Hepatocyte (in vitro differentiated cells): ENCODE measurements at regions not wholly inside any gene's neighbourhood (a gene's known extent, or its start where the extent isn't known, plus 50 kb on each side); places are given as distances from the start of the nearest gene placed in this dataset.

Experiments
- DNase-seq: peaks from one replicate; pipeline ENCODE4 v3.0.0-alpha.2; 2016; ENCODE audit warnings: low spot score
- H2AFZ ChIP-seq: fragments of 200-600 bp; sonication (generic); 2 replicates; pipeline ENCODE4 v1.6.0; 2016; ENCODE audit warnings: antibody characterized with exemption, mild to moderate bottlenecking
- H3K27ac ChIP-seq: fragments of 200-600 bp; sonication (generic); 2 replicates; pipeline ENCODE4 v1.5.1; 2016; ENCODE audit warnings: mild to moderate bottlenecking
- H3K27me3 ChIP-seq: fragments of 200-600 bp; sonication (generic); 2 replicates; pipeline ENCODE4 v1.6.1; 2016
- H3K36me3 ChIP-seq: fragments of 200-600 bp; sonication (generic); replicated peaks from 2 replicates; pipeline ENCODE4 v1.5.1; 2016; ENCODE audit warnings: low read depth; ENCODE audit not compliant: insufficient read depth
- H3K4me1 ChIP-seq: fragments of 200-600 bp; sonication (generic); 2 replicates; pipeline ENCODE4 v1.5.1; 2016; ENCODE audit warnings: mild to moderate bottlenecking, moderate library complexity; ENCODE audit not compliant: insufficient read depth
- H3K4me2 ChIP-seq: fragments of 200-600 bp; sonication (generic); 2 replicates; pipeline ENCODE4 v1.6.0; 2016
- H3K4me3 ChIP-seq: fragments of 200-600 bp; sonication (generic); 2 replicates; pipeline ENCODE4 v1.5.1; 2016; ENCODE audit warnings: mild to moderate bottlenecking
- H3K79me2 ChIP-seq: fragments of 200-600 bp; sonication (generic); 2 replicates; pipeline ENCODE4 v1.6.0; 2017; ENCODE audit warnings: mild to moderate bottlenecking
- H3K9me2 ChIP-seq: fragments of 200-600 bp; sonication (generic); replicated peaks from 2 replicates; pipeline ENCODE4 v1.6.0; 2017; ENCODE audit warnings: mild to moderate bottlenecking; ENCODE audit not compliant: insufficient read depth
- H3K9me3 ChIP-seq: fragments of 200-600 bp; sonication (generic); 2 replicates; pipeline ENCODE4 v1.5.1; 2016; ENCODE audit warnings: low read depth, mild to moderate bottlenecking
- H4K20me1 ChIP-seq: fragments of 200-600 bp; sonication (generic); 2 replicates; pipeline ENCODE4 v1.6.0; 2016; ENCODE audit warnings: mild to moderate bottlenecking; ENCODE audit not compliant: insufficient read depth, poor library complexity, severe bottlenecking
- CTCF ChIP-seq: fragments of 200-600 bp; sonication (generic); IDR thresholded peaks from 2 replicates; pipeline ENCODE4 v1.5.1; 2016; ENCODE audit warnings: antibody characterized with exemption, mild to moderate bottlenecking; ENCODE audit not compliant: poor library complexity
- EZH2 ChIP-seq: fragments of 200-600 bp; sonication (generic); IDR thresholded peaks from 2 replicates; pipeline ENCODE4 v1.6.1; 2016; ENCODE audit warnings: antibody characterized with exemption, mild to moderate bottlenecking, borderline replicate concordance
- EZH2phosphoT487 ChIP-seq: fragments of 200-600 bp; sonication (generic); IDR thresholded peaks from one replicate; pipeline ENCODE4 v1.6.1; 2018; ENCODE audit warnings: antibody characterized with exemption, mild to moderate bottlenecking, low read depth, moderate library complexity; ENCODE audit not compliant: unreplicated experiment, severe bottlenecking
- WGBS: methylation state at CpG from one replicate; pipeline ENCODE4 v1.1.6; 2016; ENCODE audit warnings: low lambda C conversion rate; ENCODE audit errors: missing lambda C conversion rate; 5-methylcytosine and 5-hydroxymethylcytosine counted together

DNA sequence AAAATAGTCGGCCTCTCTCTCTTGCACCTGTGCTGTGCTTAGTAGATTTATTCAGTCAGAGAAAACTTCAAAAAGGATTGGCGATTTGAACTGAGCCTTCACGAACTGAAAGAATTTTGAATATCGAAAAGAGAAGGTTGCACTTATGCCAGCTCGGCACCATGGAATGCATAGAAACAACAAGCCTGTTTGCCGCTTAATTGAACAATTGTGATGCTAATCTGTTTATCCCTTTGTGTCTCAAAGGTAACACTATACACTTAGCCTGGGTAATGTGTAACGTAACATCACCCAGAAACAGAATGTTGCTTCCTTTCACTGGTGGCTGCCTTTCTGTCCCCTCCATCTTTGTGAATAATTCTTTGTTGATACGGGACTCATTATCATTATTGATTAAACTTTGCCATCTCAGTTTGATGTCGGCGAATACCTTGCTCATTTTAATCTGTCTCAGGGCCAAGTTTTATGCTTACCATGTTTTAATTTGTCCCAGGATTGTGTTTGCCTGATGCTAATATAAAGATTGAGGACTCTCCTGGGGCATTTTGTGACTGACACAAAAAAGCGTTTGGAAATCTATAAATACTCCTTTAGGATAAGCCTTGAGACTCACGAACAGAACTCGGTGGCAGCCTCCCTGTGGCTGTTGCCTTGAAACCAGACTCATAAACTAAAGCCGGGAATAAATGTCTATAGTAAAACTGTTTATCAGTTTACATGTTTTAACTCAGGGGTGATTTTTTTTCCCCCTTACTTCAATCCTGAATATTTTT lies 400.5 kb downstream of the RAPGEF2 start:
- H3K4me1 ChIP-seq: no peaks in the 10 kb centered on the region
- H3K4me3 ChIP-seq: no peak overlapping the region
- WGBS: 40% methylated on average over 14 of the region's 14 CpGs
- no peaks in the 10 kb centered on the region for H3K9me3 ChIP-seq
- no peaks in the 10 kb centered on the region for H3K9me2 ChIP-seq
- H3K27me3 ChIP-seq: peaks cover 31% of the 10 kb centered on the region
- no peak overlapping the region for H2AFZ ChIP-seq
- DNase-seq: no peak
- no peaks in the 10 kb centered on the region for H4K20me1 ChIP-seq
- no peaks in the 10 kb centered on the region for H3K36me3 ChIP-seq
- H3K79me2 ChIP-seq: no peaks in the 10 kb centered on the region
- H3K27ac ChIP-seq: no peak overlapping the region
- TF ChIP-seq EZH2: no peak
- no peak for TF ChIP-seq CTCF
- no peak for TF ChIP-seq EZH2phosphoT487
- no peak overlapping the region for H3K4me2 ChIP-seq

DNA sequence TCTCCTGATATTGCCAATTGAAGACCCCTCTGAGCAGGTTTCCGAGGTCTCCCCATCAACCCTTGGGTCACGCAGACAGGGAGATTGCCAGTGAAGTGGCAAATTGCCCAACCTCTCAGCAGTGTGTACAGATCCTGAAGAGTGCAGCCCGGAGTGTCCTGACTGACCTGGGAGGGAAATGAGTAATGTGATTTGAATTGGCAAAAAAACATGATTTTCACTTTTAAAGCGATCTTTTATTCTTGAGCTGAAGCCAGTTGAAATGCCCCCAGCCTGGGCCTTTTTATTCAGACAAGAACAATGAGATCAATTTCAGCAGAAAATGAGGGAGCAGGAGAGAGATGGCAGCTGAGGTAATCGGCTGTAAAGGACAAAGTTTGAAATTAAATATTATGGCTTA lies 401.8 kb downstream of the RAPGEF2 start:
- no peaks in the 10 kb centered on the region for H4K20me1 ChIP-seq
- H3K27me3 ChIP-seq: peaks cover 31% of the 10 kb centered on the region
- H2AFZ ChIP-seq: no peak overlapping the region
- no peaks in the 10 kb centered on the region for H3K9me2 ChIP-seq
- H3K4me1 ChIP-seq: no peaks in the 10 kb centered on the region
- no peak overlapping the region for H3K4me3 ChIP-seq
- WGBS: 67% methylated on average over 5 of the region's 5 CpGs
- no peak for TF ChIP-seq EZH2
- no peak for TF ChIP-seq CTCF
- no peak for TF ChIP-seq EZH2phosphoT487
- H3K36me3 ChIP-seq: no peaks in the 10 kb centered on the region
- H3K27ac ChIP-seq: no peak overlapping the region
- no peak overlapping the region for H3K4me2 ChIP-seq
- no peak for DNase-seq
- no peaks in the 10 kb centered on the region for H3K9me3 ChIP-seq
- no peaks in the 10 kb centered on the region for H3K79me2 ChIP-seq

GRCh38 chr4:159505266-159505975 lies 402.5 kb downstream of the RAPGEF2 start:
- H3K36me3 ChIP-seq: no peaks in the 10 kb centered on the region
- no peak for DNase-seq
- no peaks in the 10 kb centered on the region for H3K9me3 ChIP-seq
- no peak overlapping the region for H3K4me2 ChIP-seq
- 71% methylated on average over 7 of the region's 7 CpGs for WGBS
- H3K27me3 ChIP-seq: peaks cover 31% of the 10 kb centered on the region
- TF ChIP-seq CTCF (no peak), EZH2 (no peak), EZH2phosphoT487 (no peak)
- no peak overlapping the region for H3K4me3 ChIP-seq
- H3K4me1 ChIP-seq: no peaks in the 10 kb centered on the region
- no peaks in the 10 kb centered on the region for H3K9me2 ChIP-seq
- no peak overlapping the region for H3K27ac ChIP-seq
- H3K79me2 ChIP-seq: no peaks in the 10 kb centered on the region
- H4K20me1 ChIP-seq: no peaks in the 10 kb centered on the region
- no peak overlapping the region for H2AFZ ChIP-seq
